NCI-H146 treated with DMSO at 0.1 percent for 48 hours (cell line): ENCODE measurements at regions not wholly inside any gene's neighbourhood (a gene's known extent, or its start where the extent isn't known, plus 50 kb on each side); places are given as distances from the start of the nearest gene placed in this dataset.

ENCODE experiments used
- DNase-seq: peaks from one replicate; lab custom pipeline; 2025; ENCODE audit not compliant: unreplicated experiment; lab: John Stamatoyannopoulos, UW

DNA sequence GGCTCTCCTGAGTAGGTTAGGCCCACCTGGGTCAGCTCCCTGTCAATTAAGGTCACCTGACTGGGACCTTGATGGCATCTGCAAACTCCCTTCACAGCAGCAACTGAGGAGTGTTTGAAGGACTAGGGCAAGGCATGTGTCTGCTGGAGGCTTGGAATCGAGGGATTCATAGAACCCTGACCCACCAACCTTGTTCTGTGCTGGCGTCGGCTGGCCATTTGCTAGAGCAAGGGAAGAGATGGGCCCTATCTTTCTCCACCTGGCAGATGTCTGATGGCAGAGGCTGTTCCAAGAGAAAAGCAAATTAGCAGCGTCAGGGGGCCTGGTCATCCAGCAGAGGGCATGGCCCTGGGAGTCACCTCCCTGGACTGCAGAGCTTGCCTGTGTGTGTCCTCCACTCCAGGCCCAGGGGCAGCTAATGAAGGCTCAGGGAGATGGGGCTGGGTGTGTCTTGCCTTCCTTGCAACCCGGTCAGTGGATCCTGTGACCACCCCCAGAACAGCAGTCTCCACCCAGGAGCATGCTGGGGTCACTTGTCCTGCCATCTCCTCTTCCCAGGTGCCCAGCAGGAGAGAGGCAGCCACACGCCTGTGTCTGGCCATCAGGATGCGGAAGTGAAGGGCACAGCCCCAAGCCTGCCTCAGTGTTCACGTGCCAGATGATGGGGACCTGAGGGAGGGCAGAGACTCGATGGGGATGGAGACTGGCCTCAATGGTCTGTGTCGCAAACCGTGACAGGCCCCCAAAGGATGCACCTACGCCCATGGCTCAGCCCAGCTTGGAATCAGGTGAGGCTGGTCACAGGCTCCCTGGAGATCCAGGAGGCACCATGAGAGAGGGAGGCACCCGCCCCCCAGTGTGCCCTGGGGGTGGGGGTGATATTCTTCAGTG lies 53.9 kb downstream of the BARX1 start:
- DNase-seq = no peak

DNA sequence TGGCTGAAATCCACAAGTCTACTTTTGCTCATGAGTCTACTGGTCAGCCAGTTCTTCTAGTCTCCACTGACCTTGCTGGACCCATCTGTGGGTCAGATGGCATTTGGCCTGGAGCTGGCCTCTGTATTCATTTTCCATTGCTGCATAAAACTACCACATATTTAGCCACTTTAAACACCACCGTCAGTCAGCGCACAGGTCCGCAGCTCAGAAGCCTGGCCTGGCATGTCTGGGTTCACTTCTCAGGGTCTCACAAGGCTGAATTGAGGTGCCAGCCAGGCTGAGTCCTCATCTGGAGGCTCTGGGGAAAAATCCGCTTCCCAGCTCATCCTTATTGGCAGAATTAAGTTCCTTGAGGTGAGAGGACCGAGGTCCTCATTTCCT lies 54.7 kb downstream of the BARX1 start:
- no peak for DNase-seq

GRCh38 chr9:93899609-93900435 lies 55.3 kb downstream of the BARX1 start:
- no peak for DNase-seq

- no peak for DNase-seq
Measured at GRCh38 chr9:93898502-93899426, 56.4 kb downstream of the BARX1 start.

- no peak for DNase-seq
Measured at GRCh38 chr9:93898026-93898425, 57.1 kb downstream of the BARX1 start.

GRCh38 chr9:93897075-93897970 lies 57.8 kb downstream of the BARX1 start:
- DNase-seq = no peak

DNA sequence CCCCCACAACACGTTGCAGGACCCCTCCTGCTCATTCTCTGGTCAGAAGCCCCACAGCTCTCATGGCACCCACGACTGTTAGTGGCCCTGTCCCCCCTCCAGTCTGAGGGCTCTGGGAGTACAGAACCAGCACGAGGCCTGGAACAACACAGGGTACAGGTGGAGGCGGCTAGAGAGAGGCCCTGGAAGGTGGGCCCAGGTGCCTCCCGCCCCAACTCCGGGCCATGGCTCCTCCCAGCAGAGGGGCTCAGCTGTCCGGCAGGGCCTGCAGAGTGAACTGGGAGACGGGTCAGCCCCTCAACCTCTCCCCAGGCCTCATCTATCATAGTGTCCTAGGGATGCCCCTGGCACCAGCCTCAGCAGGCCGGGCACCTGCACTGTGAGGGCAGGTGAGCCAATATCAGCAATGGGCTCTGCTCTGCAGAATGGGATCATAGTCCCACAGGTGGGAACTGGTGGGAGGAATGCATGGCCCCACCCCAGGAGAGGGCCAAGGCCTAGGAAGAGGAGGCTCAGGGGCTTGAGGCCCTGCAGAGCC lies 58.6 kb downstream of the BARX1 start:
- DNase-seq = no peak

DNA sequence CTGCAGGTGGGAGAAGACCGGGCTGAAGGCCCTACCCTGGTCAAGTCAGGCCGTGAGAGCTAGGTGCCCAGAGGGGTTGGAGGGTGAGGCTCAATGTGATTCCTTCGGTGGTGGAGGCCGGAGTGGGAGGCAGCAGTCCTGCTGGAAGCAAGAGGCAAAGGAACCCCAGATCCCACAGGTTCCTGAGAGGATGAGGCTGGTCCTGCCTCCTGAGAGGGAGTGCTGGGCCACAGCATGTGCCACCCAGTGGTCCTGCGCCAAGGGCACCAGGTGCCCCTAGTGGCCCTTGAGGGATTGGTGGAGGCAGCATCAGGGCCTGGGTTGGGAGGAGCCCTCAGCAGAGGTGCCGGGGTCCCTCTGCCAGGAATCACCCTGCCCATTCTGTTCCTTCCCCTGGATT lies 59.1 kb downstream of the BARX1 start:
- DNase-seq = no peak

- no peak for DNase-seq
Measured at GRCh38 chr9:93895535-93895934, 59.6 kb downstream of the BARX1 start.

DNA sequence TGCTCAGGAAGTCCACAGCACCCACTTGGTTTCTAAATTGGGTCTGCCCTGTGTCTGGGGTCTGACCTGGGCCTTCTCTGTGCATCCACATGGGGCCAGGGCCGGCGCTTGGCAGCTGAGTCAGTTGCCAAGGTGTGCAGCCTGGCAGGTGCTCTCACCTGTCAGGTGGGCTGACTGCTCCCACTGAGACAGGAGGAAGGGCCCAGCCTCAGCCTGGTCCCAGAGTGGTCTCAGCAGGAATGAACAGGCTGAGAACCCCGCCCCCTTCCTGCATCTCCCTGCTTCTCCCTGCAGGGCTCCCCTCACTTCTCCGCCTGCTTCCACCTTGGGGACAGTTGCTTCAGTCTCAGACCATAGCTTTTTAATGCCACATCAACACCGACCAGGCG lies 60.5 kb downstream of the BARX1 start:
- no peak for DNase-seq

DNA sequence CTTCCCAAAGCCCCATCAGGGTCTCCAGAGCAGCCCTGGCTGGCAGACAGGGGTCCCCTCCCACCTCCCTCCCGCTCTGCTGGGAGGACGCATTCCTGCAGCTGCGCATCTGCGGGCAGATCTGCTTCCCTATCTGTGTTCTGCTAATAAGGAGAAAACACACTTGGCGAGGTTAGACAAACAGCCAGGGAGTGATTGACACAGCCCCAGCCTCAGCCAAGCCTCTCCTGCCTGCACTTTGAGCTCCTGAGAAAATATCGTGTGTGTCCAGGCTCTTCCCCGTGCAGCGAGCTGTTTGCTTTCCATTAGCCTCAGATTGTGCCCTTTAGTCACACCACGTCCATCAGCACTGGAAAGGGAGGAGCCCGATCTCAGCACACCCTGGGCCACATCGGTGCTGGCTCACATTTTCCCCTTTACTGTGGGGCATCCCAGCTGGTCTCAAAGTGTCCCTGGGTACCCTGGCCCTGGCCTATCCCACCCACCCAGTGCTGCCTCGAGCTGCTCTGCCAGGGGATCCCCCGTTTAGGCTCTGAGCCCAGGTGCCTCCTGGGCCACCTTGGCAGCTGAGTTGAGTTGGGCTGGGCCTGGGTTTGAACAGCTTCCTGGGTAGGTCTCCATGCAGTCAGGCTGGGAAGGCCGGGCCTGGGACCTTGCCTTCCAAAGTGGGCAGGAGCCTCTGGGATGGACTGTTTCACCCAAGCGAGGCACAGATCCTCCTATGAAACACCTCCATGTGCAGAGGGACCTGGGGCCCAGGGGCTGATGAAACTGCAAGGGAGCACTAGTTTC lies 61.1 kb downstream of the BARX1 start:
- DNase-seq = no peak

- no peak for DNase-seq
Measured at GRCh38 chr9:93893194-93893593, 62.0 kb downstream of the BARX1 start.

DNA sequence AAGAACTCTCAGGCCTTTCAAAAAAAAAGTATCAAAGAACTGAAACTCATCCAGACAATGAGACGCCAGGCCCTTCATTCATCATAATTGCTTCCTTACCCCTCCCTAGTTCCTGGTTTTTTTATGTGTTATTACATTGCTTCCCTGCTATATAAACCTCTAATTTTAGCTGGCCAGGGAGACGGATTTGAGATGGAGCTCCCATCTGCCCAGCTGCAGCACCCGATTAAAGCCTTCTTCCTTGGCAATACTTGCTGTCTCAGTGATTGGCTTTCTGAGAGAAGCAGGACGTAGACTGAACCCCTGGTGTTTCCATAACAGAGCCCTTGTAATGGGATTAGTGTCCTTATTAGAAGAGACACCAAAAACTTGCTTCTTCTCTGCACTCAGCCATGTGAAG lies 62.4 kb downstream of the BARX1 start:
- DNase-seq = no peak

DNA sequence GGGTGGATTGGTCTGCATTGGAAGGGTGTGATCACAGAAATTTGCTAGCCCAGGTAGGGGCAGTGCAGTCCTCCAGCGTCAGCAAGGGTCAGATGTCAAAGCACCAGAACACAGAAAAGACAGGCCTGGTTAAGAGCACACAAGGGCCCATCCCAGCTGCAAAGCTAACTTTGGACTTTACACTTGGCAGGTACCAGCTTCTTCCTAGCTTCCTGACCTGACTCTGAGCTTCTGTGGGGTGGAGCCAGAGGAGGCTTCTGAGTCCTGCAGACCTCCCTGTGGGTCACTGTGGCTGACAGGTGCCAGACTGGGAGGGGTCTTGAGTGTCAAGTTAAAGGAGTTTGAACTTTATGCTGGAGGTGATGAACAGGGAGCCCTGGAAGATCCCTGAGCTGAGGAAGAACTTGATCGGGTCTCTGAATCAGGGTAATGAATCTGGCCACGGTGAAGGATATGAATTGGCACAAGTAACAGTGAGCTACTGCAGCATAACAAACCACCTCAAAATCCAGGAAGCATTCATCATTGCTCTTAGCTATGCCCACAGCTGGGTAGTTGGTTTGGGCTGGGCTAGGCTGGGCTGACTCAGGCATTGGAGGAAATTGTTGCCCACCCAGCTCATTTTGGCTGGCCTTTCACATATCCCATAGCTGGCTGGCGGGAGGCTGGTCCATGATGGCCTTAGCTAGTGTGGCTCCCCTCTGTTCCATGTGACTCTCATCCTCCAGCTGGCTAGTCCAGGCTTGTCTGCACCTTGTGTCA lies 63.4 kb downstream of the BARX1 start:
- no peak for DNase-seq

DNA sequence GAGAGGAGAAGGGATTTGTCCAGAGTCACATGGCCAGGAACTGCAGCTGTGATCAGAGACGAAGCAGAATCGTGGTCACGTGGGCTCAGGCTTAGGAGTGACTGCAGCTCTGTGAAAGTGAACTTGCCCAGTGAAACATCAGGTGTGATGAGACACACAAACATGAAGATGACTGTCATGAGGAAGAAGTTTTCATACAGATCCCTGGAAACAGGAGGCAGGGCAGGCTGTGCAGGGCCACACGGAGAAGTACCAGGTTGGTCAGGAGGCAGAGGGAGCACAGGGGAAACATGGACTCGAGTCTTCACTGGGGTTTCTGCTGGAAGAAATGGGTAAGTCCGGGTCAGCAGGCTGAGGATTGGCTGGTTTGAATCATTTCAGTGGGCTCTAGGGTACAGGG lies 64.1 kb downstream of the BARX1 start:
- no peak for DNase-seq

GRCh38 chr9:93890436-93890935 lies 64.7 kb downstream of the BARX1 start:
- DNase-seq = no peak

- no peak for DNase-seq
Measured at GRCh38 chr9:93886911-93887310, 68.2 kb downstream of the BARX1 start.

DNA sequence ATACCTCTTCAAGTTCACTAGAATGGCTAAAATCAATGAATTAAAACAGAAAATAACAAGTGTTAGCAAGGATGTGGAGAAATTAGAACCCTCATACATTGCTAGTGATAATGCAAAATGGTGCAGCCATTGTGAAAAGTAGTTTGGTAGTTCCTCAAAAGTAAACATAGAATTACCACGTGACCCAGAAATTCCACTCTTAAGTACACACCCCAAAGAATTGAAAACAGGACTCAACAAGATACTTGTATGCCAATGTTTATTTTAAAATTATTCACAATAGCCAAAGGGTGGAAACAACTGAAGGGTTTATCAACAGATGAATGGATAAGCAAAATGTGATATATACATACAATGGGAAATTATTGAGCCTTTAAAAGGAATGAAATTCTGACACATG lies 70.3 kb downstream of the BARX1 start:
- DNase-seq = peak; percentile 6
